ENCODE measurements at regions not wholly inside any gene's neighbourhood (a gene's known extent, or its start where the extent isn't known, plus 50 kb on each side); places are given as distances from the start of the nearest gene placed in this dataset.

DNA sequence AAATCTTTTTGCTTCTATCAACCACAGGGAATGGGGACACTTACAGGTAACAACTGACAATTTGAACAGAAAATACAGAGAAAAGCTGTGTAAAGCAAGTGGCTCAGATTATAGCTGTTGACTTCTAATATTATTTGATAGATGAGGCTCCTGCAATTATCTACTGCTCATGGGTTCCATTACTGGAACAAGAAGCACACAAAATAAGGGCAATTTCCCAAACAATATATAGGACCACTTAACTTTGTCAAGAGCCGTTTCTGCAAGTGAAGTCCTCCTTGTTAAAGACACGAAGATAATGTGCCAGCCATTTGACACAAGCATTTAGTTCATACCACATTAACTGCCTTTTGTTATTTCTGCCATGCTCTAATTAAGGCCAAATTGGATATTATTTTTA is 315.5 kb upstream of the ARID1B start:
- H3K9me3 ChIP-seq (ENCODE audit: severe bottlenecking) = no peaks in the 10 kb centered on the region

DNA sequence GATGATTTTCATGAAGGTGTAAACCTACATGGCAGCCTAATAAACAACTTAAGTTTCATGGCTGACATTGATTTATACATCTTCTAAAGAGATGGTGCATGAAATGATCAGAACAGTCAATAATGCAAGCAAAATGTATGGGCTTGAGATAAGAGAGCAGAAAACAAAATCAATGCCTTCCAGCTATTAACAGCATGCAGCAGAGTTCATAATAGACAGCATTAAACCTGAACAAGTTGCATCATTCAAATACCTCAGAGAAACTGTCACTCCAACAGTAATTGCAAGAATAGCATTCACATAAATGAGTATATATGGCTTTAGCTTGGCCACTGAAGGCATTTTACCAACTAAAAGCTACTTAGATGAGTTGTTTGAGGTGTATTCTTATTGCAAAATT is 319.6 kb upstream of the ARID1B start:
- H3K36me3 ChIP-seq = no peaks in the 10 kb centered on the region
- no peaks in the 10 kb centered on the region for H3K9me3 ChIP-seq (ENCODE audit: severe bottlenecking)
- no peaks in the 10 kb centered on the region for H3K27me3 ChIP-seq (ENCODE audit: insufficient read depth, low read depth, severe bottlenecking)
- no peak overlapping the region for H3K4me3 ChIP-seq (ENCODE audit: low read depth, low read length)
- H3K27ac ChIP-seq = no peak overlapping the region
- TF ChIP-seq, protein P1, sequence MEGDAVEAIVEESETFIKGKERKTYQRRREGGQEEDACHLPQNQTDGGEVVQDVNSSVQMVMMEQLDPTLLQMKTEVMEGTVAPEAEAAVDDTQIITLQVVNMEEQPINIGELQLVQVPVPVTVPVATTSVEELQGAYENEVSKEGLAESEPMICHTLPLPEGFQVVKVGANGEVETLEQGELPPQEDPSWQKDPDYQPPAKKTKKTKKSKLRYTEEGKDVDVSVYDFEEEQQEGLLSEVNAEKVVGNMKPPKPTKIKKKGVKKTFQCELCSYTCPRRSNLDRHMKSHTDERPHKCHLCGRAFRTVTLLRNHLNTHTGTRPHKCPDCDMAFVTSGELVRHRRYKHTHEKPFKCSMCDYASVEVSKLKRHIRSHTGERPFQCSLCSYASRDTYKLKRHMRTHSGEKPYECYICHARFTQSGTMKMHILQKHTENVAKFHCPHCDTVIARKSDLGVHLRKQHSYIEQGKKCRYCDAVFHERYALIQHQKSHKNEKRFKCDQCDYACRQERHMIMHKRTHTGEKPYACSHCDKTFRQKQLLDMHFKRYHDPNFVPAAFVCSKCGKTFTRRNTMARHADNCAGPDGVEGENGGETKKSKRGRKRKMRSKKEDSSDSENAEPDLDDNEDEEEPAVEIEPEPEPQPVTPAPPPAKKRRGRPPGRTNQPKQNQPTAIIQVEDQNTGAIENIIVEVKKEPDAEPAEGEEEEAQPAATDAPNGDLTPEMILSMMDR (IDR thresholded peaks at IDR 0.05; ENCODE audit: low read depth, low read length) = no peak
- DNase-seq = no peak

More for the DNA sequence above, 315.5 kb upstream of the ARID1B start:
- TF ChIP-seq, protein P1 (IDR thresholded peaks at IDR 0.05; ENCODE audit: low read depth, low read length) = no peak
- no peaks in the 10 kb centered on the region for H3K36me3 ChIP-seq
- no peaks in the 10 kb centered on the region for H3K27me3 ChIP-seq (ENCODE audit: insufficient read depth, low read depth, severe bottlenecking)
- H3K27ac ChIP-seq = no peak overlapping the region
- H3K4me3 ChIP-seq (ENCODE audit: low read depth, low read length) = no peak overlapping the region
- DNase-seq = no peak

DNA sequence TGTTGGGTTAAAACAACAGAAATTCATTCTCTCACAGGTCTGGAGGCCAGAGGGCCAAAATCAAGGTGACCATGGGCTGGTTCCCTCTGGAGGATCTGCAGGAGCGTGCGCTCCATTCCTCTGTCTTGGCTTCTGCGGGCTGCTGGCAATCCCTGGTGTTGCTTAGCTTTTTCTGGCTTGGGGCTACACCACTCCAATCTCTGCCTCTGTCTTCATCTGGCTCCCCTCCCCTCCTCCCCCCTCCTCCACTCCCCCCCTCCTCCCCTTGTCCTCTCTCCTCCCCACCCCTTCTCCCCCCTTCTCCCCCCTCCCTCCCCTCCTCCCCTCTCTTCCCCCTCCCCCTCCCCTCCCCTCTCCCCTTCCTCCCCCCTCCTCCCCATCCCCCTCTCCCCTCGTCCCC is 321.3 kb upstream of the ARID1B start:
- Histone ChIP-seq H3K4me3 (ENCODE audit: low read depth, low read length) (no peak overlapping the region), H3K27me3 (ENCODE audit: insufficient read depth, low read depth, severe bottlenecking) (no peaks in the 10 kb centered on the region), H3K36me3 (no peaks in the 10 kb centered on the region), H3K27ac (no peak overlapping the region), H3K9me3 (ENCODE audit: severe bottlenecking) (no peaks in the 10 kb centered on the region)
- TF ChIP-seq, protein P1 (IDR thresholded peaks at IDR 0.05; ENCODE audit: low read depth, low read length) = no peak
- DNase-seq = no peak

DNA sequence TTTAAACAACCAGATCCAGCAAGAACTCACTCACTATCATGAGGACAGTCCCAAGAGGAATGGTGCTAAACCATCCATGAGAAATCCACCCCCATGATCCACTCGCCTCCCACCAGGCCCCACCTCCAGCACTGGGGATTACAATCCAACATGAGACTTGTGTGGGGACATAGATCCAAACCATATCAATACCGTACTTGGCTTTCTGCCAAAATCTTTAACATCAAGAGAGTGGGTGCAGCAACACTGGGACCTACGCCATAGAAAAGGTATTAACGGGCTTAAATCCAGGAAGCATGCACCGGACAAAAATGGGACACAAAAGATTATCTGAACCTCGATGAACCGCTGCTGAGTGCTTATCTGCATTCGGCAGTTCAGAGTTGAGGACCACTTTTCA is 322.3 kb upstream of the ARID1B start:
- Histone ChIP-seq H3K9me3 (ENCODE audit: severe bottlenecking) (no peaks in the 10 kb centered on the region), H3K27me3 (ENCODE audit: insufficient read depth, low read depth, severe bottlenecking) (no peaks in the 10 kb centered on the region), H3K4me3 (ENCODE audit: low read depth, low read length) (no peak overlapping the region), H3K27ac (no peak overlapping the region), H3K36me3 (no peaks in the 10 kb centered on the region)
- DNase-seq = no peak
- TF ChIP-seq, protein P1 (IDR thresholded peaks at IDR 0.05; ENCODE audit: low read depth, low read length) = no peak

DNA sequence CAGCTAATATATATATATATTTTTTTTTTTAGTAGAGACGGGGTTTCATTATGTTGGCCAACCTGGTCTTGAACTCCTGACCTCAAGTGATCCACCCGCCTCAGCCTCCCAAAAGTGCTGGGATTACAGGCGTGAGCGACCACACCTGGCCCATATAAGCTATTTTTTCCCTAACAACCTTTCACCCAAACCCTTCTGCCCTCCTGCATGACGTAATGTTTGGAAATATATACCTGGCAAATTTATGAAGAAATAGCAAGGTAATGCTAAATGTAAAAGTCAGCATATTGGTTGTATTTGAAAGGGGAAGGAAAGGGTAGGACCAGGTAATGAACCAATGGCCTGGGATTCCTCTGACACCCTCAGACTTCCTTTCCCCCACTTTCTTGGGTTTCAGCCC is 325.5 kb upstream of the ARID1B start:
- DNase-seq = no peak
- TF ChIP-seq, protein P1 (IDR thresholded peaks at IDR 0.05; ENCODE audit: low read depth, low read length) = no peak
- H3K4me3 ChIP-seq (ENCODE audit: low read depth, low read length) = no peak overlapping the region
- H3K27ac ChIP-seq = no peak overlapping the region
- no peaks in the 10 kb centered on the region for H3K36me3 ChIP-seq
- H3K9me3 ChIP-seq (ENCODE audit: severe bottlenecking) = no peaks in the 10 kb centered on the region
- no peaks in the 10 kb centered on the region for H3K27me3 ChIP-seq (ENCODE audit: insufficient read depth, low read depth, severe bottlenecking)

DNA sequence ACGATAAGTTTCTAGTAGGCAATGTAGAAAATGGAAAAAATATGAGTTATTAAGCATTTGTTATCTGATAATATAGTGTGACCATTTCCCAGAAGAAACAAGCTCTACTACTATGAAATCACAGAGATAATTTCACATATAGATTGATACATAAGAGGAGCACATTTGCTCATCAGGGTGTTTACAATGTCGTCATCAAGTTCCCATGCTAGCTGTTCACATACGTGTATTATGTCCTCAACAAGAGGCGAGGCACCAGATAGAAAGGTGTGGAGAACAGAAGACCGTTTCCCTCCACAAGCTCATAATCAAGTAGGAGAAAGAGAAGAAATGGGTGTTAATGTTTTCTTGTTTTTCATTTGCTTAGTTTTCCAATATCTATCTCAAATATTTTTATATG is 326.1 kb upstream of the ARID1B start:
- TF ChIP-seq, protein P1 (IDR thresholded peaks at IDR 0.05; ENCODE audit: low read depth, low read length) = no peak
- Histone ChIP-seq H3K36me3 (no peaks in the 10 kb centered on the region), H3K9me3 (ENCODE audit: severe bottlenecking) (no peaks in the 10 kb centered on the region), H3K27me3 (ENCODE audit: insufficient read depth, low read depth, severe bottlenecking) (no peaks in the 10 kb centered on the region), H3K27ac (no peak overlapping the region), H3K4me3 (ENCODE audit: low read depth, low read length) (no peak overlapping the region)
- no peak for DNase-seq

Data from WERI-Rb-1 (cell line).